Fibroblast of lung (primary cell): ENCODE measurements at regions not wholly inside any gene's neighbourhood (a gene's known extent, or its start where the extent isn't known, plus 50 kb on each side); places are given as distances from the start of the nearest gene placed in this dataset.

Experiments
- EZH2 ChIP-seq: IDR thresholded peaks from 2 replicates; pipeline ENCODE4 v1.5.1; 2012; ENCODE audit warnings: low read length, control low read depth, mild to moderate bottlenecking; ENCODE audit errors: missing control alignments
- TF ChIP-seq, protein P1 (sequence below), 2 donors: IDR thresholded peaks in 1 of 2; conservative IDR thresholded peaks in 1 of 2; 1 replicate in 1 of 2; 2 replicates in 1 of 2; pipeline ENCODE4 v1.5.1; 2011 to 2012; ENCODE audit warnings: low read length in 2 of 2, control low read depth in 1 of 2, inconsistent platforms in 1 of 2, low read depth in 1 of 2, mild to moderate bottlenecking in 1 of 2

DNA sequence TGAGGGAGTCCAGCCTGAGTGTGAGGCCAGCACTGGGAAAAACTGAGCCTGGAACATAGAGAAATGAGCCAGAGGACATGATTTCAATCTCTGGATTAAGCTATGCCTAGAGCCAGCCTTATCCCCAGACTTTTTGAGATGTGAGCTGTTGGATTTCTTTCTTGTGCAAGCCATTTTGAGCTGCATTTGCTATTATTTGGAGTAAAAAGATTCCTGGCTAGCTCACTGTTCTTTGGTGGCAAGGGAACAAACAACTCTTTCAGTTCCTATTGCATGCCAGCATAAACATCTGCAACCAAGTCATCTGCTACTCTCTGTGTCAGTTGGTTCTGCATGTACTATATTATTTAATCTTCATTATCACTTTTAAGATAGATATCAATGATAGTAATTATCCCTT is 70.1 kb upstream of the MAN2A1 start:
- TF ChIP-seq, protein P1, sequence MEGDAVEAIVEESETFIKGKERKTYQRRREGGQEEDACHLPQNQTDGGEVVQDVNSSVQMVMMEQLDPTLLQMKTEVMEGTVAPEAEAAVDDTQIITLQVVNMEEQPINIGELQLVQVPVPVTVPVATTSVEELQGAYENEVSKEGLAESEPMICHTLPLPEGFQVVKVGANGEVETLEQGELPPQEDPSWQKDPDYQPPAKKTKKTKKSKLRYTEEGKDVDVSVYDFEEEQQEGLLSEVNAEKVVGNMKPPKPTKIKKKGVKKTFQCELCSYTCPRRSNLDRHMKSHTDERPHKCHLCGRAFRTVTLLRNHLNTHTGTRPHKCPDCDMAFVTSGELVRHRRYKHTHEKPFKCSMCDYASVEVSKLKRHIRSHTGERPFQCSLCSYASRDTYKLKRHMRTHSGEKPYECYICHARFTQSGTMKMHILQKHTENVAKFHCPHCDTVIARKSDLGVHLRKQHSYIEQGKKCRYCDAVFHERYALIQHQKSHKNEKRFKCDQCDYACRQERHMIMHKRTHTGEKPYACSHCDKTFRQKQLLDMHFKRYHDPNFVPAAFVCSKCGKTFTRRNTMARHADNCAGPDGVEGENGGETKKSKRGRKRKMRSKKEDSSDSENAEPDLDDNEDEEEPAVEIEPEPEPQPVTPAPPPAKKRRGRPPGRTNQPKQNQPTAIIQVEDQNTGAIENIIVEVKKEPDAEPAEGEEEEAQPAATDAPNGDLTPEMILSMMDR (conservative IDR thresholded peaks at IDR 0.05 in 1 of 2, IDR thresholded peaks at IDR 0.05 in 1 of 2; ENCODE audit: low read depth in 1 of 2, low read length in 2 of 2), result no peak
- no peak for TF ChIP-seq EZH2
